GM23338 (cell line): ENCODE measurements at regions not wholly inside any gene's neighbourhood (a gene's known extent, or its start where the extent isn't known, plus 50 kb on each side); places are given as distances from the start of the nearest gene placed in this dataset.

Source experiments
- ATAC-seq: fragments of 200-7000 bp; cut with Tn5 transposase; 3 replicates; pipeline ENCODE4 v1.9.1; 2020
- DNase-seq: peaks from one replicate; pipeline ENCODE4 v3.0.0-alpha.2; 2015; ENCODE audit warnings: low spot score
- H2AFZ ChIP-seq: fragments of 200-600 bp; sonication (generic); 2 replicates; pipeline ENCODE4 v1.8.0; 2016; ENCODE audit warnings: antibody characterized with exemption, mild to moderate bottlenecking, moderate library complexity
- H3F3A ChIP-seq: fragments of 200-600 bp; sonication (generic); replicated peaks from 2 replicates; pipeline ENCODE4 v1.8.0; 2017; ENCODE audit warnings: antibody characterized with exemption, mixed run types, low read depth
- H3K27ac ChIP-seq: fragments of 200-600 bp; sonication (generic); 2 replicates; pipeline ENCODE4 v1.6.1; 2016; ENCODE audit warnings: low read depth
- H3K27me3 ChIP-seq: fragments of 200-600 bp; sonication (generic); 2 replicates; pipeline ENCODE4 v1.8.0; 2016; ENCODE audit warnings: mild to moderate bottlenecking, mixed run types, moderate library complexity; ENCODE audit not compliant: insufficient read depth
- H3K36me3 ChIP-seq: fragments of 200-600 bp; sonication (generic); 2 replicates; pipeline ENCODE4 v1.8.0; 2016; ENCODE audit warnings: mild to moderate bottlenecking; ENCODE audit not compliant: insufficient read depth
- H3K4me1 ChIP-seq: fragments of 200-600 bp; sonication (generic); 2 replicates; pipeline ENCODE4 v1.8.0; 2016; ENCODE audit warnings: mild to moderate bottlenecking, moderate library complexity; ENCODE audit not compliant: insufficient read depth
- H3K4me2 ChIP-seq: fragments of 200-600 bp; sonication (generic); 2 replicates; pipeline ENCODE4 v1.7.1; 2017; ENCODE audit warnings: mixed run types
- H3K4me3 ChIP-seq: fragments of 200-600 bp; sonication (generic); 2 replicates; pipeline ENCODE4 v1.6.1; 2016; ENCODE audit warnings: mixed run types
- H3K79me2 ChIP-seq: fragments of 200-600 bp; sonication (generic); replicated peaks from 2 replicates; pipeline ENCODE4 v1.8.0; 2017; ENCODE audit warnings: mild to moderate bottlenecking; ENCODE audit not compliant: insufficient read depth
- H3K9me2 ChIP-seq: fragments of 200-600 bp; sonication (generic); 2 replicates; pipeline ENCODE4 v1.8.0; 2017; ENCODE audit not compliant: insufficient read depth
- H4K20me1 ChIP-seq: fragments of 200-600 bp; sonication (generic); replicated peaks from 2 replicates; pipeline ENCODE4 v1.8.0; 2017; ENCODE audit warnings: mild to moderate bottlenecking; ENCODE audit not compliant: insufficient read depth
- H3K27ac Mint-ChIP-seq: 2 replicates; pipeline ENCODE4 v1.8.0; 2020; ENCODE audit warnings: inconsistent platforms, mild to moderate bottlenecking, moderate library complexity, mixed read lengths
- H3K27me3 Mint-ChIP-seq: 3 replicates; pipeline ENCODE4 v1.8.0; 2022; ENCODE audit warnings: low read depth, mild to moderate bottlenecking, moderate library complexity, mixed read lengths, inconsistent platforms; ENCODE audit not compliant: insufficient read depth, poor library complexity
- H3K36me3 Mint-ChIP-seq: 3 replicates; pipeline ENCODE4 v1.8.0; 2021; ENCODE audit warnings: low read depth, mild to moderate bottlenecking, inconsistent platforms, moderate library complexity, mixed read lengths
- H3K4me1 Mint-ChIP-seq: 3 replicates; pipeline ENCODE4 v1.8.0; 2020; ENCODE audit warnings: mild to moderate bottlenecking, inconsistent platforms, mixed read lengths
- H3K4me3 Mint-ChIP-seq: 3 replicates; pipeline ENCODE4 v1.8.0; 2021; ENCODE audit warnings: moderate library complexity, mild to moderate bottlenecking, inconsistent platforms, mixed read lengths
- H3K9me3 Mint-ChIP-seq: 3 replicates; pipeline ENCODE4 v1.8.0; 2020; ENCODE audit warnings: moderate library complexity, mild to moderate bottlenecking, inconsistent platforms, mixed read lengths
- CREB1 ChIP-seq: fragments of 250-450 bp; sonication (Bioruptor Pico); IDR thresholded peaks from 2 replicates; pipeline ENCODE4 v1.5.0; 2020; ENCODE audit warnings: low read depth, mild to moderate bottlenecking, moderate library complexity
- CTCF ChIP-seq, 2 experiments: fragments of 200-600 bp in 1 of 2; sonication (generic) in 1 of 2; conservative IDR thresholded peaks; 2 replicates each; pipeline versions ENCODE4 v1.5.1 to v1.6.1; 2016 to 2017; ENCODE audit warnings: antibody characterized with exemption in 2 of 2, low read depth in 2 of 2, mild to moderate bottlenecking in 2 of 2, moderate library complexity in 1 of 2
- ETS1 ChIP-seq: IDR thresholded peaks from 2 replicates; pipeline ENCODE4 v1.6.1; 2016; ENCODE audit warnings: antibody characterized with exemption
- EZH2 ChIP-seq: fragments of 200-600 bp; sonication (generic); IDR thresholded peaks from one replicate; pipeline ENCODE4 v1.8.0; 2017; ENCODE audit warnings: antibody characterized with exemption, mild to moderate bottlenecking, low read depth; ENCODE audit not compliant: unreplicated experiment
- EZH2phosphoT487 ChIP-seq: fragments of 200-600 bp; sonication (generic); IDR thresholded peaks from one replicate; pipeline ENCODE4 v1.8.1; 2018; ENCODE audit warnings: antibody characterized with exemption; ENCODE audit not compliant: unreplicated experiment
- JUNB ChIP-seq: IDR thresholded peaks from one replicate; pipeline ENCODE4 v1.6.1; 2016; ENCODE audit warnings: antibody characterized with exemption; ENCODE audit not compliant: unreplicated experiment
- NANOG ChIP-seq: IDR thresholded peaks from 2 replicates; pipeline ENCODE4 v1.6.1; 2016; ENCODE audit warnings: antibody characterized with exemption, borderline replicate concordance
- POLR2AphosphoS5 ChIP-seq: IDR thresholded peaks from 2 replicates; pipeline ENCODE4 v1.6.1; 2016; ENCODE audit warnings: antibody characterized with exemption, low read depth
- REST ChIP-seq: IDR thresholded peaks from one replicate; pipeline ENCODE4 v1.6.1; 2018; ENCODE audit warnings: antibody characterized with exemption; ENCODE audit not compliant: unreplicated experiment
- STAT1 ChIP-seq: IDR thresholded peaks from one replicate; pipeline ENCODE4 v1.6.1; 2016; ENCODE audit warnings: antibody characterized with exemption; ENCODE audit not compliant: unreplicated experiment
- ZNF114 ChIP-seq: fragments of 250-450 bp; sonication (Bioruptor Pico); IDR thresholded peaks from 2 replicates; pipeline ENCODE4 v1.5.0; 2020; ENCODE audit warnings: mild to moderate bottlenecking, moderate library complexity
- ZNF331 ChIP-seq: fragments of 250-450 bp; sonication (Bioruptor Pico); IDR thresholded peaks from 2 replicates; pipeline ENCODE4 v1.5.0; 2020; ENCODE audit warnings: low read depth, mild to moderate bottlenecking, moderate library complexity
- ZNF462 ChIP-seq: fragments of 250-450 bp; sonication (Bioruptor Pico); IDR thresholded peaks from 2 replicates; pipeline ENCODE4 v1.5.0; 2020; ENCODE audit warnings: mild to moderate bottlenecking, moderate library complexity

- H3K36me3 ChIP-seq, result no peaks in the 10 kb centered on the region
- Mint-ChIP-seq H3K4me1 (peaks cover 8% of the 10 kb centered on the region), H3K27ac (no peak overlapping the region), H3K4me3 (no peak overlapping the region), H3K36me3 (no peaks in the 10 kb centered on the region), H3K9me3 (no peaks in the 10 kb centered on the region), H3K27me3 (peaks cover 2% of the 10 kb centered on the region)
- H3K4me1 ChIP-seq, result peaks cover 3% of the 10 kb centered on the region
- H3F3A ChIP-seq, result no peaks in the 10 kb centered on the region
- H3K27ac ChIP-seq, result no peak overlapping the region
- no peak overlapping the region for H3K4me3 ChIP-seq
- TF ChIP-seq REST, result no peak
- no peak for TF ChIP-seq NANOG
- TF ChIP-seq CREB1, result no peak
- no peak for TF ChIP-seq POLR2AphosphoS5
- no peak for TF ChIP-seq STAT1
- no peak for TF ChIP-seq JUNB
- TF ChIP-seq ZNF462 (CRISPR knock-in tag), result no peak
- TF ChIP-seq ZNF331 (CRISPR knock-in tag), result no peak
- TF ChIP-seq ZNF114 (CRISPR knock-in tag), result no peak
- TF ChIP-seq EZH2phosphoT487, result no peak
- TF ChIP-seq EZH2, result no peak
- no peak for TF ChIP-seq CTCF (conservative IDR thresholded peaks at IDR 0.05; ENCODE audit: low read depth in 2 of 2)
- TF ChIP-seq ETS1, result no peak
- H2AFZ ChIP-seq, result no peak overlapping the region
- DNase-seq (no peak), ATAC-seq (no peak)
- no peak overlapping the region for H3K4me2 ChIP-seq
- H3K79me2 ChIP-seq, result no peaks in the 10 kb centered on the region
- no peaks in the 10 kb centered on the region for H3K27me3 ChIP-seq
- no peaks in the 10 kb centered on the region for H3K9me2 ChIP-seq
- H4K20me1 ChIP-seq, result no peaks in the 10 kb centered on the region
Measured at GRCh38 chr3:170703121-170703588, 117.3 kb upstream of the SLC7A14 start.
